ENCODE measurements at regions not wholly inside any gene's neighbourhood (a gene's known extent, or its start where the extent isn't known, plus 50 kb on each side); places are given as distances from the start of the nearest gene placed in this dataset.

GRCh38 chr10:78794736-78795455, 273.9 kb upstream of the ZMIZ1 start:
- no peak for DNase-seq (ENCODE audit: extremely low read depth in 1 of 2, low read depth in 1 of 2)

DNA sequence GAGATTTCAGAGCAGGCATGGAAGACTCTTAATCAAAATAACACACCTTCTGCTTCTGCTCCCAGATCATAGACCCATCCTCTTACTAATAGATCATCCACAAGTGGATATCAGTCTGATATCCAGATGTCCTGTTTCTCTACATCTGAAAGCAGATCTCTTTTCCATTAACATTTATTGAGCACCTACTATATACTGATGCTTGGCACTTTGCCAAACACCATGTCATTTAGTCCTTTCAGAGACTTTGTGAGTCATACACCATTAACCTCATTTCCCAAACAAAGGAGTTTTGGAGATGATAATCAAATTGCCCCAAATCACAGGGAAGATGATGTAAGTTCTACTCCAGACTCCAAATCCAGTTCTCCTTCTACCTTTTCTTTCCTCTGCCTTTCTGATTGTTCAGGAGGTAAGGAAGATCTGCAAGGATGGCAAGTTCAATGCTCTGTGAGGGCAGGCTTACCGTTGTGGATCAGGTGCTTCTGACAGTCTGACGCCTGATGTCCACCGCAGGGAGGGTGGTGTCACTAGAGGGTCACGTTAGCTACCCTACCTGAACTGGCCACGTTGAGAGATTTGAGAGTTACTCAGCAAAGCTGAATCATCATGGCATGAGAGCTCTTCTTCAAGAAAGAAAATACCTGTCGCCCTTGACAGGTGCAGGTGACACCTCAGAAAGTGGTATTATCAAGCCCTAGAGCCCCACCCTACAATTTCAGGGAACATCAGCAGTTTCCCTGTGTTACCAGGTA, 269.6 kb upstream of the ZMIZ1 start:
- DNase-seq (ENCODE audit: extremely low read depth in 1 of 2, low read depth in 1 of 2) = no peak

GRCh38 chr10:78800006-78800405, 268.8 kb upstream of the ZMIZ1 start:
- DNase-seq (ENCODE audit: extremely low read depth in 1 of 2, low read depth in 1 of 2) = no peak

GRCh38 chr10:78800535-78801320, 268.0 kb upstream of the ZMIZ1 start:
- no peak for DNase-seq (ENCODE audit: extremely low read depth in 1 of 2, low read depth in 1 of 2)

DNA sequence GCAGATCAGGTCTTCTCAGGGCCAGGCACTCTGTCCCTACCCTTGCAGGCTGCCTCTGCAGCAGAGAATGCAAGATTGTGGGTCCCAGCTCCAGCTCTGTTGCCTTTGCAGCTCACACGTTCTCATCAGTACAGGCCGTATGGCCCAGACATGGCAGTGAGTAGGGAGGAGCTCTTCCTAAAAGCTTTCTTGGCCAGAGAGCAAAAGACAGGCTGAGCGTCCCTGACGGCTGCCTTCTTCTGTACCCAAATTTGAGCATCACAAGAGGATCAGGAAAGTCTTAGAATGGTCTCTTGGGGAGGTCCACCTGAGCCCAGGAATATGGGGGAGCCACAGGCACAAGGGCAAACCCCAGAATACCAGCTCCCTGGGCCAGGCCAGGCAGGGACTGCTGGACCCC, 266.3 kb upstream of the ZMIZ1 start:
- DNase-seq (ENCODE audit: extremely low read depth in 1 of 2, low read depth in 1 of 2) = no peak

DNA sequence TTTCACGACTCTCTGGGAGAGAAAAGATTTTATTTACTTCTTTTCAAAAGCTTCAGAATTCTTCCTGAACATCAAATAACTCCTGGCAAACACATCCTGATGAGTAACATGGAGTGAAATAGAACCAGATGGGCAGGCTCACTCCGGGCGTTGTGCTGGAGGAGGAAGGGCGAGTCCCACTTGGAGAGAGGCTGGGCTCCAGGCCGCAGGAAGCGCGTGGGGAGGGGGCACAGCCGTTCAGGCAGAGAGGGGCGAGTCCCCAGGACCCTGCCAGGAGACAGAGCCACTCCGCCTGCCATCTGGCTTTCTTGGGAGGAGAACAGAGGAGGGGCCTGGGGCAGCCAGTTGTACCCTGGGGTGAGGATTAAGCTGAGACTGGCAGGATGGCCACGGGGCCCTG, 265.9 kb upstream of the ZMIZ1 start:
- no peak for DNase-seq (ENCODE audit: extremely low read depth in 1 of 2, low read depth in 1 of 2)

- DNase-seq (ENCODE audit: extremely low read depth in 1 of 2, low read depth in 1 of 2) = no peak
Observed at GRCh38 chr10:78803710-78804109, 265.1 kb upstream of the ZMIZ1 start.

DNA sequence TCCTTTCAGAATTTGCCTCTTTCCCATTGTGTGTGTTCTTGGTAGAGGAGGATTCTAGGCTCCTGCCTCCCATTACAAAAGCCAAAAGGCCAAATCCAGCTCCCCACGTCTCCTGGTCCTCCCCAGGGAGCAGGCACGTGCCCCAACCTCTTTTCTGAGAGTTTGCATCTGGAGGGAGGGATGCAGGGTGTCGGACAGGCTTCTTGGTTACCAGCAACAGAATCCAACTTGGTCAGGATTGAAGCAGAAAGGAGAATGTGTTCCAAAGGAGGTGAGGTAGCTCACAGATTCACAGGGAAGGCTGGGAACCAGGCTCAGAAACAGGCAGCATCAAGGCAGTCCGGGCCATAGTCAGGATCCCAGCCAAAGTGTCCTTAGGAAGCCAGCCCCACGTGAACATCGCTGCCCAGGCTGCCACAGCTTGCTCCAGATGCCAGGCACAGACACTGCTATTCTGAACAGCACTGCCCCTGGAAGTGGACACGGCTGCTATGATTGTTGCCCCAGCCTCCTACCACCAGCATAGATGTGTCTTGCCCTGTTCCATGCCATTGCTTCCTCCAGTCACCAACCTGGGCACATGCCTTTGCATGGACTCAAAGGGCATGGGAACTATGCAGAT, 264.2 kb upstream of the ZMIZ1 start:
- no peak for DNase-seq (ENCODE audit: extremely low read depth in 1 of 2, low read depth in 1 of 2)

DNA sequence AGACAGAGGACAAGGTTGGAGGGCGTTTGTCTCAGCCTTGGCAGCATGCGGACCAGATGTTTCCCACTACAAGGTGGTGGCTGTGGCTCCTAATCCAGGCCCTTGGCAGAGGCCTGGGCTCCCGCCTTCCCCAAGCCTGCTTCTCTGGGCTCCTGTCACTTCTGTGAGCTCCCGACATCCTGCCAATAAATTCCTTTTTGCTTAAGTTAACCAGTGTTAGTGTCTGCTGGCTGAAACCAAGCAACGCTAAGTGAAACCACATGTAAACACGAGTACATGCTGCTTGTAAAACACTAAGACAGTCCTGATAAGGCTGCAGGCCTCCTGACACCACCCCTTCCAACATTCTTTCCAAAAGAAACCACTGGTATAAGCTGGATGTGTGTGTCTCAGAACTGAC, 263.6 kb upstream of the ZMIZ1 start:
- DNase-seq (ENCODE audit: extremely low read depth in 1 of 2, low read depth in 1 of 2) = no peak

- no peak for DNase-seq (ENCODE audit: extremely low read depth in 1 of 2, low read depth in 1 of 2)
Observed at GRCh38 chr10:78806681-78807221, 262.0 kb upstream of the ZMIZ1 start.

GRCh38 chr10:78807504-78808203, 261.1 kb upstream of the ZMIZ1 start:
- no peak for DNase-seq (ENCODE audit: extremely low read depth in 1 of 2, low read depth in 1 of 2)

GRCh38 chr10:78808286-78808685, 260.5 kb upstream of the ZMIZ1 start:
- DNase-seq (ENCODE audit: extremely low read depth in 1 of 2, low read depth in 1 of 2) = no peak

DNA sequence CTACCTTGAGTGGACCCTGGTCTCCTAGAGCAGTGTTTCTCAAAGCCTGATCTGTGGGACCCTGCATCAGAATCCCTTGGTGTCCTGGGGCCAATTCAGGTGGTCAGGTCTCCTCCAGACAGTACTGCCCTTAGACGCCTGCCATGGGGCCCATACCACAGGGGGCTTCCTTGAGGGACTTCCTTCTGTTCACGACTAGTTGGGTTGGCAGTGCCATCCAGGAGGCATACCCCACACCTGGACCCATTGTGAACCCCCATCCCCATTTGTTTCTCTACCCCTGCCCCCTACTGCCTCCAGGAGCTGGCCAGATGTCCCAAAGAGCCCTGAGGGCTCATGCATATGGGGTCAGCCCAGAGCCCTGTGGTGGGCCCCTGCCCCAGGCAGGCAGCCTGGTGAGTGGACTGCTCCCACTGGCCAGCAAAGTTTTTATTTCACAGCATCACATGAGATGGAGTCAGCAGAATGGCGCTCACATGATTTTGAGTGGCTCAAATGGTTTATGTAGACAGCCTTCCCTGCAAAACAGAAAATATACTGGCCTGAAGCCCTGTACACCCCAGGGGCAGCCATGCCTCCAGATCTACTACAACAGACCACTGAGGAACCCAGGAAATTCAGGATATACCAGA, 259.9 kb upstream of the ZMIZ1 start:
- no peak for DNase-seq (ENCODE audit: extremely low read depth in 1 of 2, low read depth in 1 of 2)

GRCh38 chr10:78811174-78811573, 257.6 kb upstream of the ZMIZ1 start:
- no peak for DNase-seq (ENCODE audit: extremely low read depth in 1 of 2, low read depth in 1 of 2)

DNA sequence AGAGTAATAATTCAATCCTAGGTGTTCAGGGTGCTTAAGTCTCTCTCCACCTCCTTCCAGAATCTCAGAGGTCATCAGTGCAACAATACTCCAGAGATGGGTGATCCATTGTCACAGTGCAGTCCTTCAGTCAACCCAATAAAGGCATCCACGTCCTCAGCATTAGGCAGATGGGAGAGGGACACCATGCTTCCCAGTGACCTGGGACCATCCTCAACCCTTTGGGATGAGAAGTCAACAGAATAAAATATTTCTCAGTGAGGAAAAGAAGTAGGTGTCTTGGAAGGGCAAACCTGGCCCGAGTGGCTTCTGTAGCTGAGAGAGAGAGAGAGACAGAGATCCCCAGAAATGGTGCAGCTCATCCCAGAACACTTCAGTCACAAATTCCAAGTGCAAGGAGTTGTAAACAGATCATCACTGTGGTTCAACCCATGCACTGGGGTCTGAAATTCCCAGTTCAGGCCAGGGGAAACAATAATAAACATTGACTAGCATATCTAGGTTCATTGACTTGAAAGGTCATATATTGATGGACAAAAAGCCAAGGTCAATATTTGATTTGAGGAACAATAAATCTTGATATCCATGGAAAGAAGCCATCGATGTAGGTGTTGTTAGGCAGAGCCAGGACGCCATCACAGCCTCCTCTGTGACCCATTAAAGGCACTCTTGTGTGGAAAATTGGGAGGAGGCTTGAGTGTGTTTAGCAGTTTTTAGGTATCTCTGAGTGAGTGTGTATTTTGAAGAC, 256.0 kb upstream of the ZMIZ1 start:
- no peak for DNase-seq (ENCODE audit: extremely low read depth in 1 of 2, low read depth in 1 of 2)

GRCh38 chr10:78813526-78813925, 255.2 kb upstream of the ZMIZ1 start:
- no peak for DNase-seq (ENCODE audit: extremely low read depth in 1 of 2, low read depth in 1 of 2)

DNA sequence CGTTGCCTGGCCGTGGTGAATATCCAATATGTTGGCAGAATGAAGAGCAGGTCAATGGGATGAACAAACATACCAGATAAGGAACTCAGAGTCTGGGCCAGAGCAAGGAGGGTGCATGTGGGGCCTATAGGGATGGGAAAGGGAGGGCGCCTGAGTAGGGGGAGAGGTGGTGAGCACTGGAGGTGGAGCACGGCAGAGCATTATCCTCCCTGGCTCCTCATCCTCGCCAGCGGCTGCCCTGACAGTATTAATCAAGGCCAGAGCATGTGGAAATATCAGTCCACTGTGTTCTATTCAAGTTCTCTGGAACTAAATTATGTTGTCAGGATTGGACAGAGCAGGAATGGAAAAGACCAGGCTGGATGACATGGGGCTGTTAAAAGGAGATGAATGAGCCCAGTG, 254.8 kb upstream of the ZMIZ1 start:
- DNase-seq (ENCODE audit: extremely low read depth in 1 of 2, low read depth in 1 of 2) = no peak

DNA sequence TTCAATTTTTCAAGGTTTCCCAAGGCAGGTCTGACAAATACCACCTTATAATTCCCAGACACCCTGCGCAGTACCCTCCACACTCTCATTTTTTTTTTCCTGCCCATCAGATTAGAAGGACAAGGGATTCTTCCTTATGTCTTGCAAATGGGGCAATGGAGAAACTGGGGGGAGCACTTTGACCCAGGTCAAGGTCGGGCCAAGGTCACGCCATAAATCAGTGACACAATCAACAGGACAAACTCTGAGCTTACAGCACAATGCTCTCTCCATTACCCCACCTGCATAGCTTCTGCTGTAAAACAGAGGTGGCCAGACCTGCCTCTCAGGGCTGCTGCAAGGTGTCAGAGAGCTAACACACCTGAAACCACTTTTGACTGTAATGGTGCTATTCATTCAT, 254.4 kb upstream of the ZMIZ1 start:
- no peak for DNase-seq (ENCODE audit: extremely low read depth in 1 of 2, low read depth in 1 of 2)

GRCh38 chr10:78815702-78816334, 252.9 kb upstream of the ZMIZ1 start:
- DNase-seq (ENCODE audit: extremely low read depth in 1 of 2, low read depth in 1 of 2) = no peak
